ENCODE measurements at regions not wholly inside any gene's neighbourhood (a gene's known extent, or its start where the extent isn't known, plus 50 kb on each side); places are given as distances from the start of the nearest gene placed in this dataset.

DNA sequence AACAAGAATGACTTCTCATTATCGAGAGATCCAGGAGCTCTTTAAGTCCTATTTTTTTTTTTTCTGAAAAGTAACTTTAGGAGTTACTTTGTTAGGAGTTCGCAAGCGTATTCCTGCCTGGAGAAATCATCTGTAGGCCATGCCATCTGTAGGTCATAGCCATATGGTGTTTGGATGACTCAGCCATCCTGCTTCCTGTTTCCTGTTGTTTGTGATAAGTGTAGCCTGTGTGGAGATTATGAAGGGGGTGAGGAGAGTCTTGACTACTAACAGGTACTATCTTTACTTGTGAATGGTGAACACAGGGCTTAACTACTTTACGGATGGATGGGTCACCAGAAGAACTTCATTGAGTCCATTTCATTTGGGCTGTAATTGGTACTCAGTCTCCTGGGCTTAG lies 327.2 kb downstream of the PTPRU start:
- ChIA-PET RAD21 (ENCODE audit: unreplicated experiment) (no interaction called here), POLR2A (no interaction called here), SMC1A (ENCODE audit: uncharacterized antibody, unreplicated experiment) (interaction anchor here (0.6 kb wide), 2 partner anchors 659 to 670 kb away, joined by 3 read pairs; no protein-coding TSS in a partner anchor), CTCF (no interaction called here)
- BruUV-seq (replicated peaks), result no TSS peak
- no peak for ATAC-seq
- Histone ChIP-seq H3K27me3 (replicated peaks in 1 of 2; ENCODE audit: control insufficient read depth in 2 of 2, insufficient read depth in 2 of 2, low read length in 1 of 2) (no peaks in the 10 kb centered on the region), H3K36me3 (ENCODE audit: control insufficient read depth in 2 of 2, insufficient read depth in 2 of 2, low read length in 1 of 2) (no peaks in the 10 kb centered on the region), H3K9me3 (replicated peaks; ENCODE audit: control insufficient read depth, insufficient read depth, low read length) (no peaks in the 10 kb centered on the region; the same call in 2 of the 3 replicates), H3K4me2 (ENCODE audit: control insufficient read depth, insufficient read depth) (no peak overlapping the region), H3K27ac (ENCODE audit: control insufficient read depth, insufficient read depth) (no peak overlapping the region), H4K20me1 (ENCODE audit: control insufficient read depth, insufficient read depth) (no peaks in the 10 kb centered on the region), H3K4me1 (ENCODE audit: control insufficient read depth, insufficient read depth, low read length) (no peaks in the 10 kb centered on the region), H3K4me3 (no peak overlapping the region), H2AFZ (ENCODE audit: control insufficient read depth, low read depth, low read length) (no peak overlapping the region), H3K79me2 (ENCODE audit: control insufficient read depth, insufficient read depth, low read length) (no peaks in the 10 kb centered on the region), H3K9ac (ENCODE audit: control insufficient read depth, insufficient read depth, low read length) (no peak overlapping the region)
- no peak for TF ChIP-seq BCL11A (IDR thresholded peaks at IDR 0.05; ENCODE audit: low read depth, low read length)
- no peak for TF ChIP-seq SREBF1 (IDR thresholded peaks at IDR 0.05; ENCODE audit: low read length)
- in situ Hi-C loops (cut with MboI) (no loop called here), intact Hi-C loops (cut with micrococcal nuclease; ENCODE audit: unreplicated experiment) (no loop called here)
- WGBS (ENCODE audit: insufficient coverage, insufficient replicate concordance, low lambda C conversion rate, missing lambda C conversion rate), result 0% methylated on average over 4 of the region's 4 CpGs
- no peak for DNase-seq (ENCODE audit: low read depth, low spot score)
- FAIRE-seq, result no peak

DNA sequence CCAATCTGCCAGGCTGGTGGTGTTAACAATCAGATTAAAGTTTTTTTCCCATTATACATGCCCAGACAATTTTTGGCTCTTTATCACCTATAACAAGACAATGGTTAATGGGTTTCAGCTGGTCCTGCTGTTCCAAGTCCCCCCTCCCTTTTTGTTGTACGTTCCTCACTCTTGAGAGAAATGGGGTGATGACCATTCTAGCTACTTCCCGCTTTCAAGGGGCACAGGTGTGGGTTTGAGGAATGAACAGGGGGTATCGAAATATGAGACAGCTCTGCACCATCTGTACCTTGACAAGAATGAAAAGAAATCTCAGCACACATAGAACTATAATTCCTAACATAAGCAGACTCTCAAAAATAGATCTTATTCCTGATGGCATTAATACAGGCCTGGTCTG lies 326.8 kb downstream of the PTPRU start:
- ATAC-seq (no peak), FAIRE-seq (no peak), DNase-seq (ENCODE audit: low read depth, low spot score) (no peak)
- POLR2A ChIA-PET, result no interaction called here
- H3K4me1 ChIP-seq (ENCODE audit: control insufficient read depth, insufficient read depth, low read length), result no peaks in the 10 kb centered on the region
- H3K9ac ChIP-seq (ENCODE audit: control insufficient read depth, insufficient read depth, low read length), result no peak overlapping the region
- no peak overlapping the region for H3K27ac ChIP-seq (ENCODE audit: control insufficient read depth, insufficient read depth)
- SMC1A ChIA-PET (ENCODE audit: uncharacterized antibody, unreplicated experiment), result interaction anchor here (0.6 kb wide), 2 partner anchors 659 to 671 kb away, joined by 3 read pairs; no protein-coding TSS in a partner anchor
- no peak overlapping the region for H3K4me2 ChIP-seq (ENCODE audit: control insufficient read depth, insufficient read depth)
- RAD21 ChIA-PET (ENCODE audit: unreplicated experiment), result no interaction called here
- no peaks in the 10 kb centered on the region for H4K20me1 ChIP-seq (ENCODE audit: control insufficient read depth, insufficient read depth)
- CTCF ChIA-PET, result no interaction called here
- no peaks in the 10 kb centered on the region; the same call in 2 of the 3 replicates for H3K9me3 ChIP-seq (replicated peaks; ENCODE audit: control insufficient read depth, insufficient read depth, low read length)
- H3K27me3 ChIP-seq (replicated peaks in 1 of 2; ENCODE audit: control insufficient read depth in 2 of 2, insufficient read depth in 2 of 2, low read length in 1 of 2), result no peaks in the 10 kb centered on the region
- H3K79me2 ChIP-seq (ENCODE audit: control insufficient read depth, insufficient read depth, low read length), result no peaks in the 10 kb centered on the region
- no peak overlapping the region for H2AFZ ChIP-seq (ENCODE audit: control insufficient read depth, low read depth, low read length)
- no TSS peak for BruUV-seq (replicated peaks)
- intact Hi-C loops (cut with micrococcal nuclease; ENCODE audit: unreplicated experiment) (no loop called here), in situ Hi-C loops (cut with MboI) (no loop called here)
- H3K36me3 ChIP-seq (ENCODE audit: control insufficient read depth in 2 of 2, insufficient read depth in 2 of 2, low read length in 1 of 2), result no peaks in the 10 kb centered on the region
- WGBS (ENCODE audit: insufficient coverage, insufficient replicate concordance, low lambda C conversion rate, missing lambda C conversion rate), result 2% methylated on average over 3 of the region's 3 CpGs
- no peak overlapping the region for H3K4me3 ChIP-seq
- TF ChIP-seq STAT1 (conservative IDR thresholded peaks at IDR 0.05), result no peak
